Fibroblast of lung (primary cell): ENCODE measurements at regions not wholly inside any gene's neighbourhood (a gene's known extent, or its start where the extent isn't known, plus 50 kb on each side); places are given as distances from the start of the nearest gene placed in this dataset.
A peak's percentile ranks its signal among the peaks of the same experiment; 100 is the strongest.

Experiments used
- DNase-seq, 2 donors: peaks; one replicate each; pipeline versions ENCODE4 v3.0.0 to v3.0.0-alpha.2; 2010; ENCODE audit warnings: low read depth in 2 of 2
- H2AFZ ChIP-seq: 2 replicates; pipeline ENCODE4 v1.5.1; 2012; ENCODE audit warnings: low read length, control low read depth, inconsistent platforms
- H3K27ac ChIP-seq: 2 replicates; pipeline ENCODE4 v1.5.1; 2011; ENCODE audit warnings: low read length, control low read depth; ENCODE audit not compliant: insufficient read depth
- H3K27me3 ChIP-seq: 2 replicates; pipeline ENCODE4 v1.5.1; 2011; ENCODE audit warnings: mild to moderate bottlenecking, low read length; ENCODE audit not compliant: control insufficient read depth, insufficient read depth
- H3K36me3 ChIP-seq: 2 replicates; pipeline ENCODE4 v1.5.1; 2011; ENCODE audit warnings: low read length; ENCODE audit not compliant: control insufficient read depth, insufficient read depth
- H3K4me1 ChIP-seq: 2 replicates; pipeline ENCODE4 v1.5.1; 2011; ENCODE audit warnings: low read length; ENCODE audit not compliant: control insufficient read depth, insufficient read depth; ENCODE audit errors: extremely low read depth
- H3K4me2 ChIP-seq: 2 replicates; pipeline ENCODE4 v1.5.1; 2011; ENCODE audit warnings: low read length, control low read depth; ENCODE audit not compliant: insufficient read depth; ENCODE audit errors: extremely low read depth
- H3K4me3 ChIP-seq, 4 experiments: fragments of 200-600 bp in 1 of 4; sonication (generic) in 1 of 4; replicated peaks in 1 of 4; 2 replicates each; pipeline ENCODE4 v1.5.1; 2011 to 2016; ENCODE audit warnings: low read length in 4 of 4, low read depth in 3 of 4, mild to moderate bottlenecking in 3 of 4, control low read depth in 2 of 4, inconsistent platforms in 1 of 4, mixed read lengths in 1 of 4; ENCODE audit not compliant: insufficient read depth in 1 of 4; ENCODE audit errors: control extremely low read depth in 1 of 4
- H3K79me2 ChIP-seq: 2 replicates; pipeline ENCODE4 v1.5.1; 2012; ENCODE audit warnings: mild to moderate bottlenecking, low read length, inconsistent platforms; ENCODE audit not compliant: control insufficient read depth, insufficient read depth
- H3K9ac ChIP-seq: 2 replicates; pipeline ENCODE4 v1.5.1; 2011; ENCODE audit warnings: mild to moderate bottlenecking, low read length, control low read depth; ENCODE audit not compliant: insufficient read depth
- H3K9me3 ChIP-seq: 2 replicates; pipeline ENCODE4 v1.5.1; 2012; ENCODE audit warnings: low read depth, low read length; ENCODE audit not compliant: control insufficient read depth, insufficient read depth
- H4K20me1 ChIP-seq: 2 replicates; pipeline ENCODE4 v1.5.1; 2011; ENCODE audit warnings: low read length; ENCODE audit not compliant: control insufficient read depth, insufficient read depth; ENCODE audit errors: extremely low read depth
- EZH2 ChIP-seq: IDR thresholded peaks from 2 replicates; pipeline ENCODE4 v1.5.1; 2012; ENCODE audit warnings: low read length, control low read depth, mild to moderate bottlenecking; ENCODE audit errors: missing control alignments
- TF ChIP-seq, protein P1 (sequence below), 2 donors: IDR thresholded peaks in 1 of 2; conservative IDR thresholded peaks in 1 of 2; 1 replicate in 1 of 2; 2 replicates in 1 of 2; pipeline ENCODE4 v1.5.1; 2011 to 2012; ENCODE audit warnings: low read length in 2 of 2, control low read depth in 1 of 2, inconsistent platforms in 1 of 2, low read depth in 1 of 2, mild to moderate bottlenecking in 1 of 2

DNA sequence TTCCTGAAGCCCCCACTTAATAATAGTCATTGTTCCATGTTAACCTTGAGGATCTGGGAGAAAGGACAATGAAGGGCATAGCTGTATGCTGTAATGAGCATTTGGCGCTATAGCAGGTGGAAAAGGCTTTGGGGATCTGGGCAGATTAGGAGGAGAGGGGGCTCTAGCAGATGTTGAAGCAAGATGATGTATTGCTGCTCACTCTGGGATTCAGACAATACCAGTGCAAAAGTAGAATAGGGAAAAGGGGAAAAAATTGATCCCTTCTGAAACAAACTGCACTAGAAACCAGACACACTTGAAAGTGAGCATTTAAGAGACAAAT, 575.3 kb upstream of the MEF2C start:
- Histone ChIP-seq H3K9me3 (no peaks in the 10 kb centered on the region), H2AFZ (no peak overlapping the region), H3K36me3 (no peaks in the 10 kb centered on the region), H3K4me2 (no peak overlapping the region), H3K79me2 (no peaks in the 10 kb centered on the region), H3K4me3 (no peak overlapping the region), H3K9ac (no peak overlapping the region), H4K20me1 (no peaks in the 10 kb centered on the region), H3K27ac (no peak overlapping the region), H3K4me1 (peaks cover 2% of the 10 kb centered on the region), H3K27me3 (no peaks in the 10 kb centered on the region)
- no peak for TF ChIP-seq EZH2
- DNase-seq, result no peak

DNA sequence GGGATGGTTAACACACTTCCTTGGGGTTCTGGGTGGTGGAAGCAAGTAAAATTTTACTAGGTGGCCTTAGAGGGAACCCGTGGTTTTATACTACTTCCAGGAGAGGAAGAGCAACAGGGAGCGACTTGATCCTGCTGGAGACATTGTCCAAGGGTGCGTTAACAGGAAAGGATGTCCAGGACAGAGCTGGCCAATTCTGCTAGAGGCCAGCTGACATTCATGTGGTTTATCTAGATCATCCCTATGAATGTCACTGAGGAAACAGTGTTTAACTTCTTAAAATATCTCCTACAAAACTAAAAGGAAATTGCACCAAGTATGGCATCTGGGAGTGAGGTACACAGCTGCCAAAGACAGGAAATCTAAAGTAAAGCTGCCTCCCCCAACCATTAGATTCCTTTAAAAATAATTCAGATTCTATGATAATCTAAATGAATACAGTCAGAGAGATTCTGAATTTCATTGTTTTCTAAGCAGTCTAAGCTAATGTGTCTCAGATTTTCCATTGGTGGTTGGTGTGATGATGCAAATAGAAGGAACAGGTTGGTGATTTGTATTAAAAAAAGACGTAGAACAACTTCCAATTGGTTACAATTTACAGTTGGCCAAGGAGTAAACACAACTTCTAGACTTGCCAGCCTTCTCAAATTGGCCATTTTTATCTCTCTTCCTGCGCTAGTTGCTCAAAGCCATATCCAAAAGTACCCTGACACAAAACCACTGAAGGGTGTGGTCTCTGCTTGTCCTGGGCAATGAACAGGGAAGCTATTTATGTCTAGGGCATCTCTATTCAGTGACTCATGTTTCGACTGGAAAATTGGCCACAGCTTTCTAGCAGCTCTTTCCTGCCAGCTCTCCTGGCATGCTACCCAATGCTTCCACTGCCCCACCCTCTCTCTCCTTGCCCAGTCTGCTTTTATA, 574.7 kb upstream of the MEF2C start:
- H3K4me3 ChIP-seq, result no peak overlapping the region
- H3K9me3 ChIP-seq, result no peaks in the 10 kb centered on the region
- H3K79me2 ChIP-seq, result no peaks in the 10 kb centered on the region
- H3K4me1 ChIP-seq, result peaks cover 2% of the 10 kb centered on the region
- DNase-seq, result peak; percentile 78 to 85
- TF ChIP-seq, protein P1, sequence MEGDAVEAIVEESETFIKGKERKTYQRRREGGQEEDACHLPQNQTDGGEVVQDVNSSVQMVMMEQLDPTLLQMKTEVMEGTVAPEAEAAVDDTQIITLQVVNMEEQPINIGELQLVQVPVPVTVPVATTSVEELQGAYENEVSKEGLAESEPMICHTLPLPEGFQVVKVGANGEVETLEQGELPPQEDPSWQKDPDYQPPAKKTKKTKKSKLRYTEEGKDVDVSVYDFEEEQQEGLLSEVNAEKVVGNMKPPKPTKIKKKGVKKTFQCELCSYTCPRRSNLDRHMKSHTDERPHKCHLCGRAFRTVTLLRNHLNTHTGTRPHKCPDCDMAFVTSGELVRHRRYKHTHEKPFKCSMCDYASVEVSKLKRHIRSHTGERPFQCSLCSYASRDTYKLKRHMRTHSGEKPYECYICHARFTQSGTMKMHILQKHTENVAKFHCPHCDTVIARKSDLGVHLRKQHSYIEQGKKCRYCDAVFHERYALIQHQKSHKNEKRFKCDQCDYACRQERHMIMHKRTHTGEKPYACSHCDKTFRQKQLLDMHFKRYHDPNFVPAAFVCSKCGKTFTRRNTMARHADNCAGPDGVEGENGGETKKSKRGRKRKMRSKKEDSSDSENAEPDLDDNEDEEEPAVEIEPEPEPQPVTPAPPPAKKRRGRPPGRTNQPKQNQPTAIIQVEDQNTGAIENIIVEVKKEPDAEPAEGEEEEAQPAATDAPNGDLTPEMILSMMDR (conservative IDR thresholded peaks at IDR 0.05 in 1 of 2, IDR thresholded peaks at IDR 0.05 in 1 of 2; ENCODE audit: low read depth in 1 of 2, low read length in 2 of 2), result no peak
- no peak overlapping the region for H2AFZ ChIP-seq
- no peak overlapping the region for H3K9ac ChIP-seq
- H3K27me3 ChIP-seq, result no peaks in the 10 kb centered on the region
- H3K27ac ChIP-seq, result no peak overlapping the region
- no peak overlapping the region for H3K4me2 ChIP-seq
- H4K20me1 ChIP-seq, result no peaks in the 10 kb centered on the region
- H3K36me3 ChIP-seq, result no peaks in the 10 kb centered on the region

DNA sequence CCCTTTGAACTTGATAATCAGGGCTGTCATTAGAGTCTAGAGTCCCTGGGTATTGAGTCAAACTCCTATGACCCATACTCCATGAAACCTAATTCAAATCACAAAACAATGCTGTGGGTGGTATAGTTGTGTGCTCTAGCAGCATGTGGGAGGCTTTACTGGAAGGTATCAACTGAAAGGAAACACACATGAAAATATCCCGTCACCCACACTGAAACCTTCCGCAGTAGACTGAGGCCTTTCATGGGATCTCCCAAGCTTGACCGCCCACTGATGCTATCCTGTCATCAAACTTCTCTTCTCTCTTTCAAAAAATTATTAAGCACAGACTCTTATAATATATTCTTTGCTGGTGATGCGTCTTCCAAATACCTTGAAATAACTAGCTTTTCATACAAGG, 569.1 kb upstream of the MEF2C start:
- H3K79me2 ChIP-seq, result no peaks in the 10 kb centered on the region
- H3K4me1 ChIP-seq, result no peaks in the 10 kb centered on the region
- H3K4me2 ChIP-seq, result no peak overlapping the region
- no peak overlapping the region for H3K4me3 ChIP-seq
- TF ChIP-seq, protein P1 (conservative IDR thresholded peaks at IDR 0.05 in 1 of 2, IDR thresholded peaks at IDR 0.05 in 1 of 2; ENCODE audit: low read depth in 1 of 2, low read length in 2 of 2), result no peak
- no peak for TF ChIP-seq EZH2
- no peaks in the 10 kb centered on the region for H4K20me1 ChIP-seq
- H3K9me3 ChIP-seq, result no peaks in the 10 kb centered on the region
- no peak overlapping the region for H2AFZ ChIP-seq
- DNase-seq, result no peak
- H3K27ac ChIP-seq, result no peak overlapping the region
- no peaks in the 10 kb centered on the region for H3K36me3 ChIP-seq
- H3K9ac ChIP-seq, result no peak overlapping the region
- H3K27me3 ChIP-seq, result no peaks in the 10 kb centered on the region
